ENCODE measurements at regions not wholly inside any gene's neighbourhood (a gene's known extent, or its start where the extent isn't known, plus 50 kb on each side); places are given as distances from the start of the nearest gene placed in this dataset.

DNA sequence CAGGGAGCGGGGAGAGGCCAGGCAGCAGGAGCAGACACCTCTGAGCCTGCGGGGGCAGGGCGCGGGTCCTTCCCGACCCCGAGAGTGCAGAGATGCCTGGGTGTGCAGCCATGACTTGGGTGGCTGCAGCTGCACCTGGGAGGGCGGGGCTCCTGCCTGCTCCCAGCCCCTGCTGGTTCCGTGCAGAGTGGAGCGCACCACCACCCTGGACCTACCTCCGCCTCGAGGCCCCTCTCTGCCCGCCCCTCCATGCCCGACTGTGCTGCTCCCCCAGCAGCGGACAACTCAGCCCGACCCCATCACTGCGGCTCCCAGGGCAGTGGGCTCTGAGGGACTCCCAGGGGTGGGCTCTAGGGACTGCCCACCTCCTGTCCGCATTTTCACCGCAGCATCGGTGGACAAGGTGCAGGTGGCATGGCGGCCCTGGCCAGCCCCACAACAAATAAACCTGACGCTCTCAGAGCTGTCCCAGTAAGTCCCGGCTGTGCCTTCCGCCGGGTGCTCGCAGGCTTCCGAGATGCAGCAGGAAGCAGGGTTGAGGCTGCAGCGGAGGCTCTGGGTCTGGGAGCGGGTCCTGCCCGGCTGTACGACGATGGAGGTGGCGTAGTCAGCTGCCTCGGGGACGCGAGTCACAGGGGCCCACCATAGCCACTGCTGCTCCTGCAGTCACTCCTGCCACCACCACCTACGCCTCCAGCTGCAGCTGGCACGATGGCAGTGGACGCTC lies 392.0 kb upstream of the CCDC196 start:
- Mint-ChIP-seq H3K9me3 (no peaks in the 10 kb centered on the region), H3K4me1 (ENCODE audit: low read depth) (no peaks in the 10 kb centered on the region), H3K27me3 (ENCODE audit: low read depth) (peaks cover 23% of the 10 kb centered on the region), H3K27ac (no peak overlapping the region), H3K36me3 (ENCODE audit: low read depth) (no peaks in the 10 kb centered on the region), H3K4me3 (no peak overlapping the region)

DNA sequence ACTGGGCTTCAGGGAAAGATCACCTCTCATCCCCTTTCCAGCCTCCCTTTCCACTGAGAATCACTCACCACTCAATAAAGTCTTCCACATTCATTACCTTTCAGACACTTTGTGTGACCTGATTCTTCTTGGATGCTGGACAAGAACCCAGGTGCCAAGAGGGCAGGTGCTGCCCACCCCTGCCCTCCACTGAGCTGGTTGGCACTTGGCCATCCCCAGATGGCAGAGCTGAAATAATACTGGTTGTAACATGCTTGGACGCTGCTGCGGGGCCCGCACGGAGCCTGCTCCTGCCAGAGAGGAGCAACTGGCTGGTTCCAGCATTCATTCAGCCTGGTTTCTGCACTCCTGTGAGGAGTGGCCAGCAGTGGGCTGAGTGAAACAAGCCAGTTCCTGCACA lies 386.7 kb upstream of the CCDC196 start:
- no peak overlapping the region for H3K4me3 Mint-ChIP-seq
- peaks cover 20% of the 10 kb centered on the region for H3K27me3 Mint-ChIP-seq (ENCODE audit: low read depth)
- H3K4me1 Mint-ChIP-seq (ENCODE audit: low read depth) = peaks cover 4% of the 10 kb centered on the region
- no peaks in the 10 kb centered on the region for H3K9me3 Mint-ChIP-seq
- no peak overlapping the region for H3K27ac Mint-ChIP-seq
- H3K36me3 Mint-ChIP-seq (ENCODE audit: low read depth) = no peaks in the 10 kb centered on the region

DNA sequence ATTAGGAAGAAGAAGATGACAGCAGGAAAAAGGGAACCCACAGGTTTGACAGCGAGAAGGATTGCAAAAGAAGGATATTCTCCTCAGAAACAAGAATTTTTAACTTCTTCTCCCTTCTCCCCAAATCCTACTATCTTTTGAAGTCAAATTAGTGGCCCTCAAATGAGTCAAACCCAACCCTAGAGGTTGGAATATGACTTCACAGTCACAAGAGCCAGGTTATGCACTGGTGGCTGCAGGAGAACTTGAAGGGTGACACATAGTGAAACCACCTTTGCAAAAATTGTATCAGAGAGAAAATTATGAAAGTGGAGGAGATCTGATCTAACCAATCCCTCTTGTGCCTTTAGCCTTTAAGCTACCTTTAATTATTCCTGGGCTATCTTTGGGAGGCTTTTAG lies 386.2 kb upstream of the CCDC196 start:
- Mint-ChIP-seq H3K27ac (no peak overlapping the region), H3K4me3 (no peak overlapping the region), H3K27me3 (ENCODE audit: low read depth) (peaks cover 20% of the 10 kb centered on the region), H3K4me1 (ENCODE audit: low read depth) (peaks cover 4% of the 10 kb centered on the region), H3K9me3 (no peaks in the 10 kb centered on the region), H3K36me3 (ENCODE audit: low read depth) (no peaks in the 10 kb centered on the region)

DNA sequence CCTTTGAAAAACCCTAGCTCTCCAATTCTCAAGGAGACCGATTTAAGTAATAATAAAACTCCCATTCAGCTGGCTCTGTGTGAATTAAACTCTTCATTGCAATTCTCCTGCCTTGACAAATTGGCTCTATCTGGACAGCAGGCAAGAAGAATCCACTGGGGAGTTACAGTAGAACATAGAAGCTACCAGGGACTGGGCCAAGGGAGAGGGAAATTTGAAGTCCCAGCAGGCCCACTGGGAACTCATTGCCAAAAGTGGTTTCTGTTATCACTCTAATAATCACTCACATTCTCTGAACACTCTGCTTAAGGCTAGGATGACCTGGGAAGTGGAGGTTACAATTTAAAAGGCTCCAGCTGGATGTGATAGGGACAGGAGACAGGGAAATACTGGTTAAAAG lies 384.5 kb upstream of the CCDC196 start:
- Mint-ChIP-seq H3K4me1 (ENCODE audit: low read depth) (peaks cover 12% of the 10 kb centered on the region), H3K36me3 (ENCODE audit: low read depth) (no peaks in the 10 kb centered on the region), H3K27ac (no peak overlapping the region), H3K4me3 (no peak overlapping the region), H3K27me3 (ENCODE audit: low read depth) (peaks cover 11% of the 10 kb centered on the region), H3K9me3 (no peaks in the 10 kb centered on the region)

DNA sequence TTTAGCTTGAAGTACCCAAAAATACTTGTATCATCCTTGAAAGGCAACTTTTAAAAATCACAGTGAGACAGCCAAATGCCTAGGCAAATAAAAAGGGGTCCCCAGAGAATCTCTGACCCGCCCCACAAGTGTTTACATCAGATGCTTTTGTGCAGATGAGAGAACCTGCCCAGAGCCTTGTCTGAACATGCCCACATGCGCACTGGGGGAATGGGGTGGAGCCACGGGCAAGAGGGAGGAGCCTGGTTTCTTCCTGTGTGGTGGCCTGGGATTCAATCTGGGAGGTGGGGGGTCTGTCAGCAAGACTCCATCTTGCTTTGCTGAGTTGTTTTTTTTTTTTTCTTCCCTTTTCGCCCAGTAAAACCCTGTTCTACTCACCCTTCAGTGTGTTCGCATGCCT lies 381.7 kb upstream of the CCDC196 start:
- H3K9me3 Mint-ChIP-seq = no peaks in the 10 kb centered on the region
- no peaks in the 10 kb centered on the region for H3K36me3 Mint-ChIP-seq (ENCODE audit: low read depth)
- no peak overlapping the region for H3K4me3 Mint-ChIP-seq
- no peak overlapping the region for H3K27ac Mint-ChIP-seq
- peaks cover 12% of the 10 kb centered on the region for H3K4me1 Mint-ChIP-seq (ENCODE audit: low read depth)
- peaks cover 10% of the 10 kb centered on the region for H3K27me3 Mint-ChIP-seq (ENCODE audit: low read depth)

DNA sequence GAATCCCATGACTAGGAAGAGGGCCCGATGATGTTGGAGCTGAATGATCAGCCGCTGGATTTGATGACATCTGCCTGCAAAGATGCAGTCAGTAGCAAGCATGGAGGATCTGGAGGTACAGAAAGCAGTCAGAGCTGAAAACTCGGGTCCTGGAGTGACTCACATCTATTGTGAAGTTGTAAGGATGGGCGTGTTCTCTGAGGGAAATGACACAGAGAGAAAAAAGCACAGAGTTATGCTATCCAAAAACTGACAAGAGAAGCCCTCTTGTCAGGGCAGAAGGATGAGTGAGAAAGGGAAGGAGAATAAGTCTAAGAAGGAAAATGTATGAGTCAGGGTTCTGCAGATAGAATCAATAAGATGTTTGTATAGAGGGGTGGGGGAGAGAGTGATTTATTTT lies 380.4 kb upstream of the CCDC196 start:
- Mint-ChIP-seq H3K9me3 (no peaks in the 10 kb centered on the region), H3K27me3 (ENCODE audit: low read depth) (peaks cover 4% of the 10 kb centered on the region), H3K4me3 (no peak overlapping the region), H3K27ac (no peak overlapping the region), H3K4me1 (ENCODE audit: low read depth) (peaks cover 8% of the 10 kb centered on the region), H3K36me3 (ENCODE audit: low read depth) (no peaks in the 10 kb centered on the region)

DNA sequence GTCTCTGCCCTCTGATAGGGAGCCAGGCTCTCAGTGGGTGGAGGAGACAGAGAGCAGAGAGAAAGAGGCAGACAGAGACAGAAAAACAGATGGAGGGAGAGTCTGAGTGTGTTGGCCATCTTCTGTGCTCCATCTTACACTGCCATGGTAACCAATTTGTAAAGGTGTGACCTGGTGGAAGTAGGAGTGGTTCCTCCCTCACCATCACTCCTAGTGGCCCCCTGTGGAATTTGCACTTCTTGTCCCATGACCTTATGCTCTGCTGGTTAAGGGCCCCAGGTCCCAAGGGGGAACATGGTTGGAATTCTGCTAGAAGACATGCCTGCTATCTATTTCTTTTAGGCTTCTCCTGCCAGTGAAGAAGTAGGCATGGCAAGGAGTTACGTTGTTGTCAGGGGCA lies 376.7 kb upstream of the CCDC196 start:
- Mint-ChIP-seq H3K27ac (no peak overlapping the region), H3K4me3 (no peak overlapping the region), H3K27me3 (ENCODE audit: low read depth) (peaks cover 8% of the 10 kb centered on the region), H3K9me3 (no peaks in the 10 kb centered on the region), H3K4me1 (ENCODE audit: low read depth) (peaks cover 8% of the 10 kb centered on the region), H3K36me3 (ENCODE audit: low read depth) (no peaks in the 10 kb centered on the region)

DNA sequence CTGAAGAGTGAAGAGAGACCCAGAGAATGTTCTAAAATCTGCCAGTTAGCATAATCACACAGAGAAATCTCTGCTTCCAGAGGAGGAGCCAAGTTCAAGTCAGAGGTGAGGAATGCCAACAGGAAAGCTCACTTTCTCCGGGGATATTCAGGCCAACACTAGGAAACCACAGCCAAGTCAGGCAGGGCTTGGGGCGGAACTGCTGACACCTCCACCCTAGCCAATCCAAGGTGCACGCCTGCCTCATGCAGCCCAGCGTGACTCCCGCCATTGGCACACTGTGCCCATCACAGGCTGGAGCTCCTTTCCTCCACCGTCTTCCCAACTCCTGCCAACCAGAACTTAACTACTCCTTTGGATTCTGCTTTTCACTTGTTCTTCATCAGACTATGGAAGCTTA lies 374.3 kb upstream of the CCDC196 start:
- Mint-ChIP-seq H3K4me1 (ENCODE audit: low read depth) (no peaks in the 10 kb centered on the region), H3K27ac (no peak overlapping the region), H3K9me3 (no peaks in the 10 kb centered on the region), H3K27me3 (ENCODE audit: low read depth) (peaks cover 8% of the 10 kb centered on the region), H3K4me3 (no peak overlapping the region), H3K36me3 (ENCODE audit: low read depth) (no peaks in the 10 kb centered on the region)

DNA sequence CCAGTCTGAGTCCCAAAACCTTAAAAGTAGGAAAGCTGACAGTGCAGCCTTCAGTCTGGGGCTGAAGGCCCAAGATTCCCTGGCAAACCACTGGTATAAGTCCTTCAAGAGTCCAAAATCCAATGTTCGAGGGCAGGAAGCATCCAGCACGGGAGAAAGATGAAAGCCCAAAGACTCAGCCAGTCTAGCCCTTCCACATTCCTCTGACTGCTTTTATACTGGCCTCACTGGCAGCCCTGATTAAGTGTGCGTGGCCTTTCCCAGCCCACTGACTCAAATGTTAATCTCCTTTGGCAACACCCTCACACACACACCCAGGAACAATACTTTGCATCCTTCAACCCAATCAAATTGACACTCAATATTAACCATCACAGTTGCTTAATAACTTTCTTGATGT lies 372.1 kb upstream of the CCDC196 start:
- Mint-ChIP-seq H3K9me3 (no peaks in the 10 kb centered on the region), H3K36me3 (ENCODE audit: low read depth) (no peaks in the 10 kb centered on the region), H3K27me3 (ENCODE audit: low read depth) (peaks cover 15% of the 10 kb centered on the region), H3K27ac (no peak overlapping the region), H3K4me3 (no peak overlapping the region), H3K4me1 (ENCODE audit: low read depth) (no peaks in the 10 kb centered on the region)

DNA sequence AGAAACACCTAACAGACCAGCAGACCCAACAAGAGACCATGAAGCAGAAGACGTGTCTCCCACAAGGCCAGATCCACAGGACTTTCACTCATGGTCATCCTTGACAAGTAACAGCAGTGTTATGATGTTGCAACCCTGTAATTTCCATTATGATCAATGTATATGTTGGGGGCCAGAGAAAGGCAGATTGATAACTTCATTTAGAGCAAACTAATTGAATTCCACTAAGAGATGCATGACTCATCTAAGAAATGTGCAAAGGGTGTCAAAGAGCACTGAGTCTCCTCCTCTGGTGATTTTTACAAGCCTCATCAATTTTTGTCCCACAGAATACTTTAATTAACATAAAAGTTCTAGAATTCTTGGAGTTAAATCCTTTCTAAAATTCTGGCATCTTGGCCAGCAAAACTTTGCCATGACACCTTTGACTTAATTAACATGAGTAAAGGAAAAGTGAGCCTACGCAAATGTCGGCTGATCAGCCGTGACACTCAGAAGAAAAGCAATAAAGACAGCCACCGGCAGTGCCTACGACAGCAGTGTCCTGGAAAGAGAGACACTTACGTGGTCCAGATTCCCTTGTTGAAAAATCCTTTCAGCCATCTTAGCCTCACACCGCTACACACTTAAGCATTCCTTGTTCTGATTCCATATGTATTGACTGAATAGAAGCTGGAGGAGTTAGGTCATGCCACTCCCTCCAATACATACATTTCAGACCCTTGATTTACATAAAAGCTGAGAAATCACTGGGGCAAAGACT lies 370.2 kb upstream of the CCDC196 start:
- H3K4me3 Mint-ChIP-seq = no peak overlapping the region
- H3K4me1 Mint-ChIP-seq (ENCODE audit: low read depth) = no peaks in the 10 kb centered on the region
- H3K9me3 Mint-ChIP-seq = no peaks in the 10 kb centered on the region
- no peak overlapping the region for H3K27ac Mint-ChIP-seq
- peaks cover 15% of the 10 kb centered on the region for H3K27me3 Mint-ChIP-seq (ENCODE audit: low read depth)
- H3K36me3 Mint-ChIP-seq (ENCODE audit: low read depth) = no peaks in the 10 kb centered on the region

DNA sequence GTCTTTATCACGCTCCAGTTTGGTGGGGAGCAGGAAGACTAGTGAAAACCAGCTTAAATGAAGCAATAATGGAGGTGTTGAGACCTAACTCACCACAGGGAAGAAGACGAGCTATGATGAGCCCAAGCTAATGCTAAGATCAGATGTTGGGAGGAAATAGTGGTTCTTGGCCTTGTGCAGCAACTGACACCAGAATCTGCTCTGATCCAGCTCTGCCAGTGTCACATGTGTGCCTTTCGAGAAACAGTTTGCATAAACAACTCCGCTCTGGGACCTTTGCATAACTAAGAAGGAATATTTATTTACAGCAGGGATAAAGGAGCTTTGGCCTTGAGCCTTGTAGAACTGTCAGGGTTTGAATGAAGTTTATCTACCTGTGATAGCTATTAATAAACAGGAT lies 369.4 kb upstream of the CCDC196 start:
- Mint-ChIP-seq H3K4me1 (ENCODE audit: low read depth) (no peaks in the 10 kb centered on the region), H3K27me3 (ENCODE audit: low read depth) (peaks cover 15% of the 10 kb centered on the region), H3K4me3 (no peak overlapping the region), H3K27ac (no peak overlapping the region), H3K36me3 (ENCODE audit: low read depth) (no peaks in the 10 kb centered on the region), H3K9me3 (no peaks in the 10 kb centered on the region)

DNA sequence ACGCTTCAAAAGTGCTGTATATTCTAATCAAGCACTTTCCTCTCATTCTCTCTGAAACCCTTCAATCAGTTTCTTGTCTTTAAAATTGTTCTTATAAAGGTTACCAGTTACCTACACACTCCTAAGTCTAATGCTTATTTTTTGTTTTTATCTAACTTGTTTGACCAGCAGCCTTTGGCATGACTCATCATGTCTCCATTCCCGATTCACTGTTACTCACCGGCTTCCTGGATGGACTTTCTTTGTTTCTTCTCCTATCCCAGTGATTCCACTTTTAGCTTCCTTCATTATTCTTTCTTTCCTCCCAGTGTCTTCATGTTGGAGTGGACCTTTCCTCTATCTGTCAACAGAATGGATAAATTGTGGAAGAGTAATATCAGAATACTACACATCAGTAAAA lies 368.6 kb upstream of the CCDC196 start:
- no peak overlapping the region for H3K27ac Mint-ChIP-seq
- no peak overlapping the region for H3K4me3 Mint-ChIP-seq
- no peaks in the 10 kb centered on the region for H3K36me3 Mint-ChIP-seq (ENCODE audit: low read depth)
- no peaks in the 10 kb centered on the region for H3K9me3 Mint-ChIP-seq
- H3K4me1 Mint-ChIP-seq (ENCODE audit: low read depth) = no peaks in the 10 kb centered on the region
- peaks cover 11% of the 10 kb centered on the region for H3K27me3 Mint-ChIP-seq (ENCODE audit: low read depth)

DNA sequence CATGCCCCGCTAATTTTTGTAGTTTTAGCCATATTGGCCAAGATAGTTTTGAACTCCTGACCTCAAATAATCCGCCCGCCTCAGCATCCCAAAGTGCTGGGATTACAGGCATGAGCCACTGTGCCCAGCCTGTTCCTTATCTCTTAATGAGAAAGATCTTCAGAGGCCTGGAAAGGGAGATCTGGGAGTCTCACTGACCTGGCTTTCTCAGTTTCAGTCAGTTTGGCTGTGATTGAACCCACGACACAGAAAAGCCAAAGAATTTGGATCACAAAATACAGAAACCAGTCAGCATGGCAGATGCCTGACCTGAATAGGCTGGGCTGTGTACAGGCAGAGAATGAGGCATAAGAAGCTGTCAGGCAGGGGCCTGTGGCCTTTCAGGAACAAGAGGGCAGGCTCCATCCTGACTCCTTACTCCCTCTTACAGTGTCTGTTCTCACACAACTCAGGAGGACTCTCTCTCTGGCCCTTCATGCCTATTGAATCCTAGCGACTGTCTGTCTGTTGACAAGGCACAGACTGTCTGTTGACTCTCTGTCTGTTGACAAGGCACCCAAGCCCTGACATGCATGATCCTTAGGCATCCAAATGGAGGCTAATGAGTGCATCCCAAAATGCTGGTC lies 366.5 kb upstream of the CCDC196 start:
- no peak overlapping the region for H3K27ac Mint-ChIP-seq
- no peaks in the 10 kb centered on the region for H3K4me1 Mint-ChIP-seq (ENCODE audit: low read depth)
- peaks cover 14% of the 10 kb centered on the region for H3K27me3 Mint-ChIP-seq (ENCODE audit: low read depth)
- no peaks in the 10 kb centered on the region for H3K36me3 Mint-ChIP-seq (ENCODE audit: low read depth)
- H3K4me3 Mint-ChIP-seq = no peak overlapping the region
- H3K9me3 Mint-ChIP-seq = no peaks in the 10 kb centered on the region

DNA sequence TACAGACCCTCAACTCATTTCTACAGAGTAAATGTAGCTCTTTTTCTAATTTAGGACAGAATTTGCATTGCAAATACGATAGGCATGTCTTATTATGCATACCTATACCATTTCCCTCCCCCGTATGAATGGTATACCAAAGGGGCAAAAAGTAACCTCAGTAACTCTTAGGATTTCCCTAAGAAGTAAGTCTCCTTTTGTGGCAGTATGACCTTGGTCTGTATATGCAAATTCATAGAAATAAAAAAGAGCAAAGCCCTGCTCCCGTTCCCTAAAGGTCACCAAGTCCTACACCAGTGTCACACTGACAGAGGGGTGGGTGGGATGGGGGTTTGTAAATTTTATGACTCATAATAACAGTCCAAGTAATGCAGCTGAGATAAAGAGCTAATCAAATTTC lies 365.8 kb upstream of the CCDC196 start:
- Mint-ChIP-seq H3K27ac (no peak overlapping the region), H3K4me1 (ENCODE audit: low read depth) (no peaks in the 10 kb centered on the region), H3K36me3 (ENCODE audit: low read depth) (no peaks in the 10 kb centered on the region), H3K9me3 (no peaks in the 10 kb centered on the region), H3K4me3 (no peak overlapping the region), H3K27me3 (ENCODE audit: low read depth) (peaks cover 17% of the 10 kb centered on the region)

DNA sequence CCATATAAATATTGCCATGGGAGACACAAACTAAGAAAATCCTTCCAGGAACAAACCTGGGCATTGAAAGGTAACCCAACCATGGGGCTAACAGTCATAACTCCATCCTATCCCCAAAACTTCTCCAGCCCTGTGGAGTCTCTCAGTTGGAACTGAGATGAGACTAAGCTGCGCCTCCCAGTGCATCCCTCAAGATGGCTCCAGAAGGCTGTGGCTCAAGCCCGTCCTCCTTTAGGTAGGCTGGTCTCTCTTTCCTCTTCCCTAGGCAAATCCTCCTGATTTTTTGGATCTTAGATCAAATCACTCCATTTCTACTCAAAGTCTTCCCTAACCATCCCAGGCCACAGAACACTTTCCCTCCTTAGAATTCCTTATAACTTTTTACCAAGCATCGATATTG lies 364.3 kb upstream of the CCDC196 start:
- no peak overlapping the region for H3K27ac Mint-ChIP-seq
- peaks cover 18% of the 10 kb centered on the region for H3K27me3 Mint-ChIP-seq (ENCODE audit: low read depth)
- no peaks in the 10 kb centered on the region for H3K36me3 Mint-ChIP-seq (ENCODE audit: low read depth)
- no peak overlapping the region for H3K4me3 Mint-ChIP-seq
- H3K4me1 Mint-ChIP-seq (ENCODE audit: low read depth) = no peaks in the 10 kb centered on the region
- H3K9me3 Mint-ChIP-seq = no peaks in the 10 kb centered on the region

Data from T-helper 1 cell treated with Interleukin-12 subunit alpha and Interleukin-12 subunit beta and Interleukin-4 antibody, amounts not matched to agents 30 μg/mL and 1 μg/mL, for 36 hours (primary cell).